HG03442 (cell line): ENCODE measurements at regions not wholly inside any gene's neighbourhood (a gene's known extent, or its start where the extent isn't known, plus 50 kb on each side); places are given as distances from the start of the nearest gene placed in this dataset.

Experiments used
- ATAC-seq: cut with Tn5 transposase; IDR thresholded peaks from one replicate; pipeline ENCODE4 v1.9.1; 2021; ENCODE audit warnings: mild to moderate bottlenecking, moderate library complexity; ENCODE audit not compliant: unreplicated experiment

GRCh38 chr6:152904678-152905077 lies 78.2 kb downstream of the FBXO5 start:
- no peak for ATAC-seq

GRCh38 chr6:152905551-152906299 lies 77.1 kb downstream of the FBXO5 start:
- no peak for ATAC-seq

- no peak for ATAC-seq
Observed at GRCh38 chr6:152909241-152909640, 73.6 kb downstream of the FBXO5 start.

GRCh38 chr6:152916035-152916434 lies 66.8 kb downstream of the FBXO5 start:
- ATAC-seq: no peak

GRCh38 chr6:152918991-152919390 lies 63.9 kb downstream of the FBXO5 start:
- ATAC-seq: no peak

- no peak for ATAC-seq
Observed at GRCh38 chr6:152920016-152920415, 62.8 kb downstream of the FBXO5 start.
